HT1080 (cell line): ENCODE measurements at regions not wholly inside any gene's neighbourhood (a gene's known extent, or its start where the extent isn't known, plus 50 kb on each side); places are given as distances from the start of the nearest gene placed in this dataset.

Experiments
- DNase-seq: peaks from one replicate; pipeline ENCODE4 v3.0.0-alpha.2; 2015; ENCODE audit warnings: low read depth

GRCh38 chr13:103965506-103966243, 899.5 kb upstream of the SLC10A2 start:
- no peak for DNase-seq

DNA sequence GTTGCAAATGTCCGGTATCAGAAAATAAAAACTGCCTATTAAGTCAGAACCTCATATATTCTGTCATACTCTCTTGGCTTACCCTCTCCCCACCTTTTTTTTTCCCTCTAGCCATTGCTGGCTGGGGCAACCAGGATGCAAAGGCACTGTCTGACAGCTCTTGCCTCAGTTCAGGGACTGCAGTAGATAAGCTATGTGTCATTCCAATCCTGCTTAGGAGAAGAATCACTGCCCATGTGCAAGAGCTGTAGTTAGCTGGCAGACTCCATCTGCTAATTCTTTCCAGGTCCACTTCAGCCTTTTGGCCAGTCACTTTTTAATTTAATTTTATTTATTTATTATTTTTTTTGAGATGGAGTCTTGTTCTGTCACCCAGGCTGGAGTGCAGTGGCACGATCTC, 895.6 kb upstream of the SLC10A2 start:
- DNase-seq, result no peak

DNA sequence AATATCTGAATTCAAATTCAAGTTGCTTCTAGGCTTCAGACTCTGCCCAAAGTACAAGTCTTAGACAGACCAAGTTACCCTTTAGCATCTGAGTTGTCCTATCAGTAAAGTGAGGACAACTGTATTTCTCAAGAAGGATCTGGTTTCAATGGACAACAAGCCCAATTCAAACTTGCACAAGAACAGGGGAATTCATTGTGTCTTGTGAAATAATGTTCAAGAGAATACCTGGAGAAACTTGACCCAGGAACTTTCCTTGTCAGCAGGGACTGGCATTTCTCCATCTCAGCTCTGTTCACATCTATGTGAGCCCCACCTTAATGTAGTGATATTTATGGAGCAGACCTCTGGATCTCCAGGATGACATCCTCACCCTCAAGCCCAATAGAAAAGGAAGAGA, 894.9 kb upstream of the SLC10A2 start:
- no peak for DNase-seq

- DNase-seq, result no peak
These were observed 893.8 kb upstream of the SLC10A2 start for GRCh38 chr13:103960001-103960400.

DNA sequence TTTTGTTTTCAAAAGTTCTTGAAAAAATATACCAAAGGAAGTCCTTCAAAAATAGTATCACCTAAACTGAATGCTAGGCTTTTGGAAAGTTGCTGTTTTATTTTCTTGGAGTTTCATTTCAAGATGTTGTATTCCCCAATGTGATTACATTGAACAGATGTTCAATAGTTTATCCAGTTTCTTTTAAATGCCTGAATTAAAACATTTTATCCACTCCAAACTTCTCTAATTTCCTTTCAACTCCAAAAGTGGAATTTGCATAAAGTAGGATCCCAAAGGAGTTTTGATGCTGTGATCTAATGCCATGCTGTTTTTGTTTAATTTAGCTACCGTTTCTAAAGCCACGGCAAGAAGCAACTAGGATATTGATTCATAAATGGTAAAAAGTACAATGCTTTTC, 892.5 kb upstream of the SLC10A2 start:
- DNase-seq, result no peak

DNA sequence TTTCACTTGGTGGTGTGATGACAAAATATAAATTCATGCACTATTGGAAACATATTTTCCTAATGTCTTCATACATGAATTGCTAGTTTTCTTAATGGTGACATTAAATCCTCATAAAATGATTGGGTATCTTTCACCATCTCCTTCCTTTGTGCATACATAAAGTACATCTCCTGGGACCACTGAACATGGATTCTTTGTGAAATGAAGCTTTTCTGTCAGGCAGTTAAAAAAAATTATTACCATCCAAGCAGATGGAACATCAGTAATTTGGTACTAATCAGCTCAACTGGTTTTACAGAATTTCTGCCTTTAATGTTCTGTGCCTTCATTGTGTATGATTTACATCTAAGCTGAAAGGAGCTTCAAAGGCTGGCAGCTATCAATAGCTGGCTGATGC, 891.7 kb upstream of the SLC10A2 start:
- DNase-seq, result no peak

DNA sequence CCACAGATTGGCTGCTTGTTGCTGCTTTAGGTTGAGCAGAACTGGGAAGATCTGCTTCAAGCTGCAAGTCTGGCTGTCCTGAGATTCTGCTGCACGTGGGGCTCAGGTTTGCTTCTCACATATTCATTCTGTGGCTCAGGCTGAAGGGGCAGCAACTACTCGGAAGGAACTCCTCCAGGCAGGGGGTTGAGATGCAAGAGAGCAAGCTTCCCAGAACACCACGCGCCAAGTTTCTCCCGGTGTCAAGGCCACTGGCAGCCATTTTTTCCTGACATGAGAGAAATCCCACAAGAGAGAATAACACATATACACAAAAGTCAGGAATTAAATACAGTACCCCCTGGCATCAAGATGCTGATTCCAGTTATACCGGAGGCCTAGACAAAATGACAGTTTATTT, 887.6 kb upstream of the SLC10A2 start:
- no peak for DNase-seq

DNA sequence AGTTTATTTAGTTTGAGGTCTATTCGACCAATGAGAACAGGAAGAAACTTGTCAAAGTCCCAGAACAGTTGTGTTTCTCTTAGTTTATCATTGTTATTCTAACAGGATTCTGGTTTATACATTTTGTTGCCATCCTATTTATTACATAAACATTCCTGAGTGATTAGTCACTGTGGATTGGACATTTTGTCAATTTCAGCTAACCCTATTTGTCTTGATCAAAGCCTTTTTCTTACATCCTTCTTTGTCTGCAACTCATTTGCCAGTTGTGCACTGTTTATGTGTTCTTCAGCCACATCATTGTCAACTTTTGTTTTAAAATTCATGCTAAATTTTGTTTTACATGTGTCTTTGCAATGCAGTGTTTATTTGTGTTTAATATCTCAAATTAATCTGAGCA, 886.0 kb upstream of the SLC10A2 start:
- DNase-seq, result no peak

- no peak for DNase-seq
These were observed 882.2 kb upstream of the SLC10A2 start for GRCh38 chr13:103948426-103948825.

DNA sequence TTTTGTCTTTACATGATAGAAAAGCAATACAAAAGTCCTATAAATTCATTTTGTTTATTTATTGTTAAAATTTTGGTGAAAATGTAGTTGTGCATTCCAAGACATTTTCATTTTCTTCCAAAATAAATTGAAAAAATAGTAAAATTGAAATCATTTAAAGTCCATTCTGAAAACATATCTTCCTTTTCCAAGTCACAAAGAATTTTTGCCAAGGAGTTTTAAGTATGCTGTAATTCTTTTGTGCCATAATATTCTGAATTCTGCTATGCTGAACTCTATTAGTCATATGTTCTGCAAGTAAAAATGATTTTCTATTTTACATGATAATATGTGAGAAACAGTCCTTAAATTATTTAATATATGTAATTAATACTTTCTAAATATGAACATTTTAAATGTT, 879.6 kb upstream of the SLC10A2 start:
- no peak for DNase-seq

DNA sequence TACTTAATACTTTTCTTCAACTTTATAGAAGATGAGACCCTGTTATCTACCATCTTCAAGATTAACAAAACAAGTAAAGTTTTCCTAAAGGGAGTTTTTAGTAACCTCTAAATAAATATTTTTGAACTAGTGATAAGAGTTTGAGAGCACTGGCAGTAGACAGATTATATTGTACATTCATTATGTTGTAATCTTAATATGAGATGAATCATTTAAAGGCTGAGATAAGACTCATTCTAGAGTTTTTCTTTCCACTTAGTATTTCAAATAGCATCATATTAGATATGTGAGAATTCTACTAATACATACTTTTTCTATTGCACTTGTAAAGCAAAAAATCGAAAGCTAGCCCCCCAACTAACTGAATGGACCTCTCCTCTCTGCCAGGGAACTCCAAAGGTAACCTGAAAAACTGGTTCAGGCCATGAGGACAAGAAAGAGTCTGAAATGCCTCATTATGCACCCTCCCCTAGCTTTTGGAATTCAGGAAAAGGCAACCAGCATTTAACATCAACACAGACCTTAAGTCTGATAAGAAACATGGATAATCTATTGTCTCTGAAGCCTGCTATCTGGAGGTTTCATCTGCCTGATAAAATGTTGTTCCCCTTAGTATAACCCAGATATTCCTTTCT, 875.4 kb upstream of the SLC10A2 start:
- no peak for DNase-seq

DNA sequence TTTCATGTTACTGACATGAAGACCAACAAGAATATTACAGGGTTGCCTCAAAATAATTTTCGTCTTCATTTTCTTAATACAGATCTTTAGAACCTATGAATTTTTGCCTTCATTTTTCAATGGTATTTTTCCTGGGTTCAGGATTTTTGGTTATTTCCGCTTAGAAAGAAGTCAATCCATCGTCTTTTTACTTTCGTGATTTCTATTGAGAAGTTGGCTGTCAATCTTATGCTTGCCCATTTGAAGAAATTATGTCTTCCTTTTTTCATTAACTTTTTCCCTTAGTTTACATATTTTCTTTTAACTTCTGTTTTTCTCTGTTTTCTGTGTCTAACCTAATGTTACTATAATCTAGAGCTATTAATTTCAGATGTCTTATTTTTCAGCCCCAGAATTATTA, 868.9 kb upstream of the SLC10A2 start:
- DNase-seq, result no peak

DNA sequence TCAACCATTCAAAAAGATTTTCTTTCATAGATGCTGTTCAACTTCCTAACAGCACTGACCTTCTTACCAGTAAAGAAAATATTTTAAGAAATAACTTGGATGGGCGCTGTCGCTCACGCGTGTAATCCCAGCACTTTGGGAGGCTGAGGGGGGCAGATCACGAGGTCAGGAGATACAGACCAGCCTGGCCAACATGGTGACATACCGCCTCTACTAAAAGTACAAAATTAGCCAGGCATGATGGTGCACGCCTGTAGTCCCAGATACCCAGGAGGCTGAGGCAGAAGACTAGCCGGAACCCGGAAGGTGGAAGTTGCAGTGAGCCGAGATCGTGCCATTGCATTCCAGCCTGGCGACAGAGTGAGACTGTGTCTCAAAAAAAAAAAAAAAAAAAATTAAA, 865.7 kb upstream of the SLC10A2 start:
- DNase-seq, result no peak

GRCh38 chr13:103931331-103931845, 865.2 kb upstream of the SLC10A2 start:
- no peak for DNase-seq

DNA sequence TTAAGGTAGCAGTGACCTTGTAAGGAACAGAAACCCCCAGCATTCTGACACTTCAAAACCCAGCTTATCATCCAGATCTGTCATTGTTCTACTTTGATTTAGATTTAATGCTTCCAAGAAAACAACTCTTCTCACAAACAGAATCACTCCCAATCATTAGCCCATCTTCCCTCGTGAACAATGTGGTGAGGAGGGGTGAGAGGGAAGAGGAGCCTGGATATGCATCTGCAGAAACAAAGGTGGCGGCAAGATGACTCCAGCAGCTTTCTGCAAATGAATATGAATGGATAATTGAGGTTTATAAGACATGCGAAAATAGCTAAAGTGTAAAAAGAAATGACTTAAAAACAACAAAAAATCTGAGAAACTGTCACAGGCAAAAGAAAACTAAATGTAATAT, 859.9 kb upstream of the SLC10A2 start:
- no peak for DNase-seq

DNA sequence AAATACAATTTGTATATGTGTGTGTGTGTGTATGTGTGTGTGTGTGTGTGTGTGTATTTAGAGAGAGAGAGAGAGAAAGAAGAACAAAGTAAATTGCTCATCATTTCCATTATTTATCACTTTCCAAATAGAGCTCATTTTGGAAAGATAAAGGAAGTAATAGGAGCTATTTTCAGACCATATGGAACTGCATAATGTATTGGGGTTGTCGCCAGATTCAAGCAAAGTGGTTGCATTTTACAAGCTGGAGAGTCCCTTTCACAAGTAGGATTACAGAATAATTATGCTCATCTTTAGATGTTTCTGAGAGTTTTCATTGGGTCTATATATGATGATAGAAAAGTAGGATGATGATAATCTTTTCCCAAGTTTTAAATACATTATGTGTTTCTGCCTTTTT, 842.7 kb upstream of the SLC10A2 start:
- no peak for DNase-seq

DNA sequence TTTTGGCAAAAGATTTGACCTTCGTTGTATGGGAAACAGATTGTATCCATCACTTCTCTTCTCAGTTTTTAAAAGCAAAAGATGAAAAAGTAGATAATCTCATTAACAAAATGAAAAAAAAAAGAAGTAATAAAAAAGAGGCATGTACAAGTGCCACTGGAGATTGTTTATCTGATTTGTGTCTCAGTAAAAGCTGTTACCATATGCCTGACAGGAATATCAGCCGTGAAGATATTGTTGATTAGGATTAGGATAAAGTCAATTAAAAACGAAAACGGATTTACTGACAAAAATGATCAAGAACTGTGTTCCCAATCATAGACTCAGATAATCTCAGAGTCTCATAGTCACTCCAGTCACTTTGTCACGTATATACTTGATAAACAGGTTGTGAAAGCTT, 842.1 kb upstream of the SLC10A2 start:
- no peak for DNase-seq

GRCh38 chr13:103903790-103904189, 837.6 kb upstream of the SLC10A2 start:
- DNase-seq, result no peak

DNA sequence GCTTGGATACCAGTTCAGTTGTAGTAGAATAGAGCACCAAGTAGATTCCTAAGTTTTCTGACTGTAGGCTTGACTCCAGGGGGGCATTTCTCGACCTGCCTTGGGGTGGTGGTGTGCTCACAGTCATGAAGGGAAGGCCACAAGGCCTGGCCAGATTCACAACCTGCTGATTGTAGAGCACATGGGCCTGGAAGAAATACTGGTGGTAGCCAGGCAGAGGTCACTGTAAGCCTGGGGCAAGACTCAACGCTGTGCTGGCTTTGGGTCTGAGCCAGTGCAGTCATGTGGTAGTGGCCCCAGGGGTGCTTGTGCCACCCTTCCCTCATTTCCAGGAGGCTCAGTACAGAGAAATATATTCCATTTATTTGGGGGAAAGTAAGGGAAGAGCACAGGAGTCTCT, 832.3 kb upstream of the SLC10A2 start:
- DNase-seq, result no peak

- DNase-seq, result no peak
These were observed 829.8 kb upstream of the SLC10A2 start for GRCh38 chr13:103895835-103896531.

DNA sequence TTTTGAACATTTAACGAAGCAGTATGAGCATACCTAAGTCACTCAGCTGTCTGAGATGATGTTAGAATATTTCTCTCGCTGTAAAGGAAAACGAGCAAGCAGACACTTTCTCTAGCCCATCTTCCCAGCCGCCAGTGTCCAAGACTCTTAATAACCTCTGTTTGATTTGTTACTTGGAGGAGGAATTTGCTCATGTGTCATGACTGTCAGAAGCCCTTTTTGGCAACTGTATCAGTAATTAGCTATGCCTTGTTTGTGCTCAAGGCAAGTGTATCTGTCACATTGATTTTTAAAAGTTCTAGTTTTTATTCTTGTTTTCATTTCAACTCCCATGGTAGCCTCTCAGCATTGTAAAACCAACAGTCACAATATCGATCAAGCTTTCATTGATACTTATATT, 828.4 kb upstream of the SLC10A2 start:
- DNase-seq, result no peak

- no peak for DNase-seq
These were observed 818.0 kb upstream of the SLC10A2 start for GRCh38 chr13:103884101-103884723.
